ENCODE measurements at regions not wholly inside any gene's neighbourhood (a gene's known extent, or its start where the extent isn't known, plus 50 kb on each side); places are given as distances from the start of the nearest gene placed in this dataset.
"Not testable (repeated sequence)": the region's sequence is repeated elsewhere in the genome, so short reads cannot be mapped to it uniquely, and the experiment has no call there.

DNA sequence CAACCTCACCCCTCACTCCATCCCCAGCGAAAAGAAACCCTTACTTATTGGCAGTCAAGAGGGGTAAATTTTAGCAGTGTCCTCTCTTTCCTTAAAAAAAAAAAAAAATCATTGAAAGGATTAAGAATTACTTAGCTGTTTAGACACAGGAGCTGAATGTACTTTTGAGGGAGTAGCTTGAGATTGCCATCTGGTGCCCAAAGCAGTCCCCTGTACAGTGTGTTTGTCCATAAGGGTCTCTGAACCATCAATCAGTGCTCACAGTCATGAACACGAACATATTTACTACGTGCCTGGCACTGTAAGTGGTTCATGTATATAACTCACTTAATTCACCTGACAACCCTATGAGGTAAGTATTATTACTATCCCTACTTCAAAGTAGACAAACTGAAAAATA, 463.5 kb downstream of the RAP2B start:
- intact Hi-C loops (cut with micrococcal nuclease), result loop anchor here (5.0 kb wide), 1 partner anchor 97 kb away; no protein-coding TSS in a partner anchor
- no peaks in the 10 kb centered on the region for H3K9me3 Mint-ChIP-seq
- no peak overlapping the region for H3K4me3 Mint-ChIP-seq
- H3K36me3 Mint-ChIP-seq (ENCODE audit: low read depth), result no peaks in the 10 kb centered on the region
- H3K27ac Mint-ChIP-seq, result no peak overlapping the region
- peaks cover 24% of the 10 kb centered on the region for H3K4me1 Mint-ChIP-seq (ENCODE audit: low read depth)
- no peaks in the 10 kb centered on the region for H3K27me3 Mint-ChIP-seq

GRCh38 chr3:153626158-153626557, 464.1 kb downstream of the RAP2B start:
- Mint-ChIP-seq H3K4me3 (no peak overlapping the region), H3K27ac (no peak overlapping the region), H3K27me3 (no peaks in the 10 kb centered on the region), H3K9me3 (no peaks in the 10 kb centered on the region), H3K36me3 (ENCODE audit: low read depth) (no peaks in the 10 kb centered on the region), H3K4me1 (ENCODE audit: low read depth) (peaks cover 22% of the 10 kb centered on the region)
- intact Hi-C loops (cut with micrococcal nuclease), result loop anchor here (5.0 kb wide), 1 partner anchor 96 kb away; no protein-coding TSS in a partner anchor

- no peaks in the 10 kb centered on the region for H3K9me3 Mint-ChIP-seq
- peaks cover 5% of the 10 kb centered on the region for H3K4me1 Mint-ChIP-seq (ENCODE audit: low read depth)
- H3K27ac Mint-ChIP-seq, result no peak overlapping the region
- H3K4me3 Mint-ChIP-seq, result no peak overlapping the region
- intact Hi-C loops (cut with micrococcal nuclease), result loop anchor here (5.0 kb wide), 1 partner anchor 94 kb away; no protein-coding TSS in a partner anchor
- no peaks in the 10 kb centered on the region for H3K27me3 Mint-ChIP-seq
- H3K36me3 Mint-ChIP-seq (ENCODE audit: low read depth), result no peaks in the 10 kb centered on the region
Measured at GRCh38 chr3:153628591-153628990, 466.6 kb downstream of the RAP2B start.

GRCh38 chr3:153629148-153629547, 467.1 kb downstream of the RAP2B start:
- H3K9me3 Mint-ChIP-seq, result no peaks in the 10 kb centered on the region
- H3K36me3 Mint-ChIP-seq (ENCODE audit: low read depth), result no peaks in the 10 kb centered on the region
- H3K4me1 Mint-ChIP-seq (ENCODE audit: low read depth), result peaks cover 5% of the 10 kb centered on the region
- no peak overlapping the region for H3K27ac Mint-ChIP-seq
- H3K4me3 Mint-ChIP-seq, result no peak overlapping the region
- intact Hi-C loops (cut with micrococcal nuclease), result loop anchor here (5.0 kb wide), 1 partner anchor 93 kb away; no protein-coding TSS in a partner anchor
- no peaks in the 10 kb centered on the region for H3K27me3 Mint-ChIP-seq

DNA sequence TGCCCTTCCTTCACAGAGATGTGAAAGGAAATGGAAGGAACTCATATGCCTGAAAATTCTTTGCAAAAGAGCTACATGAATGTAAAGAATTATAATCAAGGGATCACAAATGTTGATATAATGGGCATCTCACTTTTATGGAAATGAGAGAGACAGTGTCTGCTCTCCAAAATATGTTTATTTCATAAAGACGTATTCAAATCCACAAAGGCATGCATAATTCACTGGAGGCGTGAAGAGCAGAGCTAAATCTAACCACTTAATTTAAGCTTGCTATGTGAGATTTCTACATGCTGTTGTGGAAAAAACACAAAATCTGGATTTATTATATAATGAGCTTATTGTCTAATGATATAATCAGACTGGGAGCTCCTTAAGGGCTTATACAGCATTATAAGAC, 469.1 kb downstream of the RAP2B start:
- Mint-ChIP-seq H3K4me3 (no peak overlapping the region), H3K36me3 (ENCODE audit: low read depth) (no peaks in the 10 kb centered on the region), H3K9me3 (no peaks in the 10 kb centered on the region), H3K27me3 (no peaks in the 10 kb centered on the region), H3K4me1 (ENCODE audit: low read depth) (peaks cover 5% of the 10 kb centered on the region), H3K27ac (no peak overlapping the region)
- intact Hi-C loops (cut with micrococcal nuclease), result no loop called here

DNA sequence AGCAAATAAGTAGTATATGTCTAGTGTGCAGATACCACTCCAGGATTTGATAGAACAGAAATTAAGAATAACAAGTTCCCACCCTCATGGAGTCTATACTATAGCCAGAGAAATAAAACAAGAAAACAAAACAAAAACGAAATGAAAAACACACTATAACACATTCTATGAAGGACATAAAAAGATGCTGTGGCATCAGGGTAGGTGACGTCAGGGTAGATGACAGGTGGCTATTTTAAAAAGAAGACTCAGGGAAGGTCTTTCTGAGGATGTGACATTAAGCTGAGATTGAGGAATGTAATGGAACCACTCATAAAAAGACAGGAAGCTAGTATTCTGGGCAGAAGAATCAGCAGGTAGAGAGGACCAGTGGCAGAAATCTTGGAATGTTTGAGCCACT, 469.6 kb downstream of the RAP2B start:
- Mint-ChIP-seq H3K27ac (no peak overlapping the region), H3K4me3 (no peak overlapping the region), H3K9me3 (no peaks in the 10 kb centered on the region), H3K36me3 (ENCODE audit: low read depth) (no peaks in the 10 kb centered on the region), H3K4me1 (ENCODE audit: low read depth) (peaks cover 5% of the 10 kb centered on the region), H3K27me3 (no peaks in the 10 kb centered on the region)
- intact Hi-C loops (cut with micrococcal nuclease), result no loop called here

- no peaks in the 10 kb centered on the region for H3K27me3 Mint-ChIP-seq
- no peaks in the 10 kb centered on the region for H3K36me3 Mint-ChIP-seq (ENCODE audit: low read depth)
- H3K4me3 Mint-ChIP-seq, result no peak overlapping the region
- intact Hi-C loops (cut with micrococcal nuclease), result no loop called here
- H3K4me1 Mint-ChIP-seq (ENCODE audit: low read depth), result no peaks in the 10 kb centered on the region
- no peak overlapping the region for H3K27ac Mint-ChIP-seq
- no peaks in the 10 kb centered on the region for H3K9me3 Mint-ChIP-seq
Measured at GRCh38 chr3:153633407-153633806, 471.4 kb downstream of the RAP2B start.

- Mint-ChIP-seq H3K4me1 (ENCODE audit: low read depth) (no peaks in the 10 kb centered on the region), H3K9me3 (no peaks in the 10 kb centered on the region), H3K27me3 (no peaks in the 10 kb centered on the region), H3K36me3 (ENCODE audit: low read depth) (no peaks in the 10 kb centered on the region), H3K4me3 (no peak overlapping the region), H3K27ac (no peak overlapping the region)
- intact Hi-C loops (cut with micrococcal nuclease), result no loop called here
Measured at GRCh38 chr3:153634683-153635082, 472.7 kb downstream of the RAP2B start.

GRCh38 chr3:153639631-153640030, 477.6 kb downstream of the RAP2B start:
- no peak overlapping the region for H3K27ac Mint-ChIP-seq
- intact Hi-C loops (cut with micrococcal nuclease), result no loop called here
- H3K27me3 Mint-ChIP-seq, result no peaks in the 10 kb centered on the region
- H3K4me3 Mint-ChIP-seq, result no peak overlapping the region
- H3K9me3 Mint-ChIP-seq, result no peaks in the 10 kb centered on the region
- no peaks in the 10 kb centered on the region for H3K4me1 Mint-ChIP-seq (ENCODE audit: low read depth)
- H3K36me3 Mint-ChIP-seq (ENCODE audit: low read depth), result no peaks in the 10 kb centered on the region

GRCh38 chr3:153640689-153641665, 479.0 kb downstream of the RAP2B start:
- H3K27me3 Mint-ChIP-seq, result no peaks in the 10 kb centered on the region
- H3K4me3 Mint-ChIP-seq, result no peak overlapping the region
- no peak overlapping the region for H3K27ac Mint-ChIP-seq
- no peaks in the 10 kb centered on the region for H3K9me3 Mint-ChIP-seq
- intact Hi-C loops (cut with micrococcal nuclease), result no loop called here
- no peaks in the 10 kb centered on the region for H3K36me3 Mint-ChIP-seq (ENCODE audit: low read depth)
- no peaks in the 10 kb centered on the region for H3K4me1 Mint-ChIP-seq (ENCODE audit: low read depth)

DNA sequence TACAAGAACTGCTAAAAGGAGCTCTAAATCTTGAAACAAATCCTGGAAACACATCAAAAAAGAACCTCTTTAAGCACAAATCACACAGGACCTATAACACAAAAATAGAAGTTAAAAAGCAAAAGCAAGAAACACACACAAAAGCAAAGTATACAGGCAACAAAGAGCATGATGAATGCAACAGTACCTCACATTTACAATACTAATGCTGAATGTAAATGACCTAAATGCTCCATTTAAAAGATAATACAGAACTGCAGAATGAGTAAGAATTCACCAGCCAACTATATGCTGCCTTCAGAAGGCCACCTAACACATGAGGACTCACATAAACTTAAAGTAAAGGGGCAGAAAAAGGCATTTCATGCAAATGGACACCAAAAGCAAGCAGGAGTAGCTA, 478.6 kb upstream of the ARHGEF26 start:
- H3K9me3 Mint-ChIP-seq; H3K4me1 Mint-ChIP-seq (ENCODE audit: low read depth); H3K27me3 Mint-ChIP-seq; H3K27ac Mint-ChIP-seq; H3K4me3 Mint-ChIP-seq; intact Hi-C loops (cut with micrococcal nuclease); H3K36me3 Mint-ChIP-seq (ENCODE audit: low read depth): not testable (repeated sequence)

- H3K4me3 Mint-ChIP-seq; H3K9me3 Mint-ChIP-seq; H3K27me3 Mint-ChIP-seq; H3K36me3 Mint-ChIP-seq (ENCODE audit: low read depth); H3K27ac Mint-ChIP-seq; intact Hi-C loops (cut with micrococcal nuclease); H3K4me1 Mint-ChIP-seq (ENCODE audit: low read depth): not testable (repeated sequence)
Measured at GRCh38 chr3:153643471-153643870, 477.7 kb upstream of the ARHGEF26 start.

- H3K9me3 Mint-ChIP-seq, result no peaks in the 10 kb centered on the region
- no peaks in the 10 kb centered on the region for H3K4me1 Mint-ChIP-seq (ENCODE audit: low read depth)
- intact Hi-C loops (cut with micrococcal nuclease), result no loop called here
- no peaks in the 10 kb centered on the region for H3K27me3 Mint-ChIP-seq
- H3K36me3 Mint-ChIP-seq (ENCODE audit: low read depth), result no peaks in the 10 kb centered on the region
- no peak overlapping the region for H3K4me3 Mint-ChIP-seq
- H3K27ac Mint-ChIP-seq, result no peak overlapping the region
Measured at GRCh38 chr3:153649286-153649839, 471.8 kb upstream of the ARHGEF26 start.

GRCh38 chr3:153652076-153652475, 469.1 kb upstream of the ARHGEF26 start:
- H3K27me3 Mint-ChIP-seq, result no peaks in the 10 kb centered on the region
- no peaks in the 10 kb centered on the region for H3K9me3 Mint-ChIP-seq
- intact Hi-C loops (cut with micrococcal nuclease), result no loop called here
- no peaks in the 10 kb centered on the region for H3K36me3 Mint-ChIP-seq (ENCODE audit: low read depth)
- no peak overlapping the region for H3K27ac Mint-ChIP-seq
- H3K4me1 Mint-ChIP-seq (ENCODE audit: low read depth), result no peaks in the 10 kb centered on the region
- H3K4me3 Mint-ChIP-seq, result no peak overlapping the region
